Activated CD8-positive, alpha-beta memory T cell treated with anti-CD3 and anti-CD28 coated beads, Interleukin-2, amount 10 ng/mL, durations not matched to agents 7 days and 5 days (primary cell): ENCODE measurements at regions not wholly inside any gene's neighbourhood (a gene's known extent, or its start where the extent isn't known, plus 50 kb on each side); places are given as distances from the start of the nearest gene placed in this dataset.

Source experiments
- ATAC-seq: fragments of 150-1000 bp; cut with Tn5 transposase; one replicate; pipeline ENCODE4 v1.10.0; 2021; ENCODE audit warnings: moderate library complexity
- CTCF ChIA-PET: fragments of 350-600 bp; sonication (Branson Sonifier 250); formaldehyde crosslinking; loops from one replicate; lab custom pipeline; 2021; ENCODE audit warnings: antibody characterized with exemption; lab: Charles Lee
- DNase-seq: peaks from one replicate; pipeline ENCODE4 v3.0.0-alpha.2; 2020
- H3K27ac Mint-ChIP-seq: one replicate; pipeline ENCODE4 v1.8.0; 2021; ENCODE audit warnings: mild to moderate bottlenecking, mixed read lengths
- H3K27me3 Mint-ChIP-seq: one replicate; pipeline ENCODE4 v1.8.0; 2021; ENCODE audit warnings: mixed read lengths
- H3K36me3 Mint-ChIP-seq: one replicate; pipeline ENCODE4 v1.8.0; 2021; ENCODE audit warnings: mild to moderate bottlenecking, mixed read lengths
- H3K4me1 Mint-ChIP-seq: one replicate; pipeline ENCODE4 v1.8.0; 2021; ENCODE audit warnings: mixed read lengths
- H3K4me3 Mint-ChIP-seq: one replicate; pipeline ENCODE4 v1.8.0; 2021; ENCODE audit warnings: mild to moderate bottlenecking, moderate library complexity, mixed read lengths
- H3K9me3 Mint-ChIP-seq: one replicate; pipeline ENCODE4 v1.8.0; 2022; ENCODE audit warnings: low read depth, mixed read lengths

GRCh38 chr6:166003569-166003968 is 164.1 kb downstream of the TBXT start:
- H3K27ac Mint-ChIP-seq, result no peak overlapping the region
- peaks cover 47% of the 10 kb centered on the region for H3K27me3 Mint-ChIP-seq
- ATAC-seq (no peak), DNase-seq (no peak)
- no peak overlapping the region for H3K4me3 Mint-ChIP-seq
- CTCF ChIA-PET, result no interaction called here
- H3K9me3 Mint-ChIP-seq, result no peaks in the 10 kb centered on the region
- H3K4me1 Mint-ChIP-seq, result peaks cover 2% of the 10 kb centered on the region
- no peaks in the 10 kb centered on the region for H3K36me3 Mint-ChIP-seq

GRCh38 chr6:166001359-166001758 is 166.3 kb downstream of the TBXT start:
- Mint-ChIP-seq H3K36me3 (no peaks in the 10 kb centered on the region), H3K4me3 (no peak overlapping the region), H3K9me3 (no peaks in the 10 kb centered on the region), H3K27me3 (peaks cover 30% of the 10 kb centered on the region), H3K4me1 (no peaks in the 10 kb centered on the region), H3K27ac (no peak overlapping the region)
- CTCF ChIA-PET, result no interaction called here
- DNase-seq (no peak), ATAC-seq (no peak)

- DNase-seq (no peak), ATAC-seq (no peak)
- H3K27ac Mint-ChIP-seq, result no peak overlapping the region
- no peak overlapping the region for H3K4me3 Mint-ChIP-seq
- H3K4me1 Mint-ChIP-seq, result no peaks in the 10 kb centered on the region
- CTCF ChIA-PET, result no interaction called here
- H3K9me3 Mint-ChIP-seq, result no peaks in the 10 kb centered on the region
- H3K27me3 Mint-ChIP-seq, result peaks cover 12% of the 10 kb centered on the region
- H3K36me3 Mint-ChIP-seq, result no peaks in the 10 kb centered on the region
These were observed 168.4 kb downstream of the TBXT start for GRCh38 chr6:165999279-165999678.

- CTCF ChIA-PET, result no interaction called here
- Mint-ChIP-seq H3K27me3 (peaks cover 9% of the 10 kb centered on the region), H3K9me3 (no peaks in the 10 kb centered on the region), H3K27ac (no peak overlapping the region), H3K4me1 (no peaks in the 10 kb centered on the region), H3K4me3 (no peak overlapping the region), H3K36me3 (no peaks in the 10 kb centered on the region)
- ATAC-seq, result no peak
- DNase-seq, result no peak
These were observed 169.6 kb downstream of the TBXT start for GRCh38 chr6:165998072-165998471.

GRCh38 chr6:165991341-165991740 is 176.3 kb downstream of the TBXT start:
- no peaks in the 10 kb centered on the region for H3K9me3 Mint-ChIP-seq
- DNase-seq (no peak), ATAC-seq (no peak)
- no peak overlapping the region for H3K27ac Mint-ChIP-seq
- H3K36me3 Mint-ChIP-seq, result no peaks in the 10 kb centered on the region
- CTCF ChIA-PET, result no interaction called here
- no peak overlapping the region for H3K4me3 Mint-ChIP-seq
- peaks cover 46% of the 10 kb centered on the region for H3K27me3 Mint-ChIP-seq
- H3K4me1 Mint-ChIP-seq, result peaks cover 3% of the 10 kb centered on the region

GRCh38 chr6:165990216-165990615 is 177.4 kb downstream of the TBXT start:
- Mint-ChIP-seq H3K9me3 (no peaks in the 10 kb centered on the region), H3K36me3 (no peaks in the 10 kb centered on the region), H3K27me3 (peaks cover 55% of the 10 kb centered on the region), H3K4me1 (peaks cover 3% of the 10 kb centered on the region), H3K27ac (no peak overlapping the region), H3K4me3 (no peak overlapping the region)
- ATAC-seq (no peak), DNase-seq (no peak)
- CTCF ChIA-PET, result no interaction called here

GRCh38 chr6:165988757-165989456 is 178.7 kb downstream of the TBXT start:
- Mint-ChIP-seq H3K9me3 (no peaks in the 10 kb centered on the region), H3K27me3 (peaks cover 60% of the 10 kb centered on the region), H3K4me3 (no peak overlapping the region), H3K36me3 (no peaks in the 10 kb centered on the region), H3K4me1 (peaks cover 3% of the 10 kb centered on the region), H3K27ac (no peak overlapping the region)
- no peak for DNase-seq
- CTCF ChIA-PET, result no interaction called here
- no peak for ATAC-seq

- H3K4me1 Mint-ChIP-seq, result peaks cover 3% of the 10 kb centered on the region
- H3K4me3 Mint-ChIP-seq, result no peak overlapping the region
- H3K27me3 Mint-ChIP-seq, result peaks cover 60% of the 10 kb centered on the region
- ATAC-seq (no peak), DNase-seq (no peak)
- no peaks in the 10 kb centered on the region for H3K36me3 Mint-ChIP-seq
- no peak overlapping the region for H3K27ac Mint-ChIP-seq
- no peaks in the 10 kb centered on the region for H3K9me3 Mint-ChIP-seq
- CTCF ChIA-PET, result no interaction called here
These were observed 179.3 kb downstream of the TBXT start for GRCh38 chr6:165988302-165988756.

GRCh38 chr6:165987483-165988301 is 180.0 kb downstream of the TBXT start:
- ATAC-seq (no peak), DNase-seq (no peak)
- no peaks in the 10 kb centered on the region for H3K9me3 Mint-ChIP-seq
- H3K36me3 Mint-ChIP-seq, result no peaks in the 10 kb centered on the region
- no peak overlapping the region for H3K27ac Mint-ChIP-seq
- H3K4me1 Mint-ChIP-seq, result peaks cover 3% of the 10 kb centered on the region
- CTCF ChIA-PET, result no interaction called here
- H3K27me3 Mint-ChIP-seq, result peaks cover 62% of the 10 kb centered on the region
- no peak overlapping the region for H3K4me3 Mint-ChIP-seq

GRCh38 chr6:165986914-165987482 is 180.7 kb downstream of the TBXT start:
- peaks cover 3% of the 10 kb centered on the region for H3K4me1 Mint-ChIP-seq
- DNase-seq, result no peak
- H3K27me3 Mint-ChIP-seq, result peaks cover 65% of the 10 kb centered on the region
- H3K4me3 Mint-ChIP-seq, result no peak overlapping the region
- H3K27ac Mint-ChIP-seq, result no peak overlapping the region
- CTCF ChIA-PET, result no interaction called here
- H3K36me3 Mint-ChIP-seq, result no peaks in the 10 kb centered on the region
- ATAC-seq, result no peak
- no peaks in the 10 kb centered on the region for H3K9me3 Mint-ChIP-seq

GRCh38 chr6:165986311-165986913 is 181.2 kb downstream of the TBXT start:
- Mint-ChIP-seq H3K4me3 (no peak overlapping the region), H3K9me3 (no peaks in the 10 kb centered on the region), H3K36me3 (no peaks in the 10 kb centered on the region), H3K27ac (no peak overlapping the region), H3K4me1 (peaks cover 3% of the 10 kb centered on the region), H3K27me3 (peaks cover 70% of the 10 kb centered on the region)
- ATAC-seq, result no peak
- no peak for DNase-seq
- CTCF ChIA-PET, result no interaction called here

GRCh38 chr6:165985806-165986299 is 181.8 kb downstream of the TBXT start:
- DNase-seq (no peak), ATAC-seq (no peak)
- Mint-ChIP-seq H3K36me3 (no peaks in the 10 kb centered on the region), H3K4me3 (no peak overlapping the region), H3K27ac (no peak overlapping the region), H3K4me1 (peaks cover 3% of the 10 kb centered on the region), H3K27me3 (peaks cover 70% of the 10 kb centered on the region), H3K9me3 (no peaks in the 10 kb centered on the region)
- CTCF ChIA-PET, result no interaction called here

GRCh38 chr6:165985281-165985805 is 182.3 kb downstream of the TBXT start:
- ATAC-seq (no peak), DNase-seq (no peak)
- H3K4me3 Mint-ChIP-seq, result no peak overlapping the region
- H3K27ac Mint-ChIP-seq, result no peak overlapping the region
- H3K36me3 Mint-ChIP-seq, result no peaks in the 10 kb centered on the region
- no peaks in the 10 kb centered on the region for H3K9me3 Mint-ChIP-seq
- peaks cover 3% of the 10 kb centered on the region for H3K4me1 Mint-ChIP-seq
- peaks cover 70% of the 10 kb centered on the region for H3K27me3 Mint-ChIP-seq
- CTCF ChIA-PET, result no interaction called here
